Smooth muscle cell of the brain vasculature (primary cell): ENCODE measurements at regions not wholly inside any gene's neighbourhood (a gene's known extent, or its start where the extent isn't known, plus 50 kb on each side); places are given as distances from the start of the nearest gene placed in this dataset.

Source experiments
- DNase-seq: peaks from one replicate; pipeline ENCODE4 v3.0.0-alpha.2; 2012; ENCODE audit warnings: low read depth, low spot score

DNA sequence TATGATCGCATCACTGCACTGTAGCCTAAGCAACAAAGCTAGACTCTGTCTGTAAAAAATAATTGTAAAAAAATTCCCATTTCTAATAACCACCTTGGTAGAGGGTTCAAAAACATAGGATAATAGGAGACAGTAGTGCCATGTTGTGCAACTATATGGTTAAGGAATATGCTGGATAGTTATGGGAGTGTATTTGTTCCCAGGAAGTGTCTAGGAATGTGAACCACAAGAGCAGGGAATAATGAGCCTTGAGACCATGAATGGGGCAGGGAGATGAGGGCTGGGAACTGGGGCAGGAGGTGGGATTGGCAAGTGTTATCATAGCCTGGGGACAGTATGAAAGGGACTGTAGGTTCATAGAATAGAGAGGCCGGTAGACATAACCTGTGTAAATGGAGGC is 50.4 kb downstream of the RUSC2 start:
- DNase-seq, result no peak

DNA sequence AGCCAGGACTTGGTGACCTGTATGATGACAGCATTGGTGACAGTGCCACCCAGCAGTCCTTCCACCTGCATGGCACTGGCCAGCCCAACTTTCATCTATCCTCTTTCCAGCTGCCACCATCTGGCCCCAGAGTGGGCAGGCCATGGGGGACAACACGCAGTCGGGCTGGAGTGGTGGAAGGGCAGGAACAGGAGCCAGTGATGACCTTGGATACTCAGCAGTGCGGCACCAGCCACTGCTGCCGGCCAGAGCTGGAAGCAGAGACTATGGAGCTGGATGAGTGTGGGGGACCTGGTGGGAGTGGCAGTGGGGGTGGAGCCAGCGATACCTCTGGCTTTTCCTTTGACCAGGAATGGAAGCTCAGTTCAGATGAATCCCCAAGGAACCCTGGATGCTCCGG is 56.9 kb downstream of the RUSC2 start:
- DNase-seq, result no peak

GRCh38 chr9:35547889-35548418 is 57.1 kb upstream of the TESK1 start:
- DNase-seq, result no peak

DNA sequence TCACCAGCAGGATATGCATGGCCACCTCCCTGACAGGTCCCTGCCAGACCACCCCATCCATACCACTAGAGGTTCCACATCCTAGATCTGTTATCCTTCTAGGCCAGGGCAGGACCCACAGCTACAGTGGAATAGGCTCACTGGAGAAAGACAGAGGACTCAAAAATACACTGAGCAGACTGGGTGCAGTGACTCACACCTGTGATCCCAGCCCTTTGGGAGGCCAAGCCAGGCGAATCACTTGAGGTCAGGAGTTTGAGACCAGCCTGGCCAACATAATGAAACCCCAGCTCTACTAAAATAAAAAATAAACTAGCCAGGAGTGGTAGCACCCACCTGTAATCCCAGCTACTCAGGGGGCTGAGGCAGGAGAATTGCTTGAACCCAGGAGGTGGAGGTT is 56.5 kb upstream of the TESK1 start:
- DNase-seq, result no peak

- no peak for DNase-seq
Observed at GRCh38 chr9:35549441-35549840, 55.6 kb upstream of the TESK1 start.

GRCh38 chr9:35552376-35552775 is 52.7 kb upstream of the TESK1 start:
- DNase-seq, result no peak

DNA sequence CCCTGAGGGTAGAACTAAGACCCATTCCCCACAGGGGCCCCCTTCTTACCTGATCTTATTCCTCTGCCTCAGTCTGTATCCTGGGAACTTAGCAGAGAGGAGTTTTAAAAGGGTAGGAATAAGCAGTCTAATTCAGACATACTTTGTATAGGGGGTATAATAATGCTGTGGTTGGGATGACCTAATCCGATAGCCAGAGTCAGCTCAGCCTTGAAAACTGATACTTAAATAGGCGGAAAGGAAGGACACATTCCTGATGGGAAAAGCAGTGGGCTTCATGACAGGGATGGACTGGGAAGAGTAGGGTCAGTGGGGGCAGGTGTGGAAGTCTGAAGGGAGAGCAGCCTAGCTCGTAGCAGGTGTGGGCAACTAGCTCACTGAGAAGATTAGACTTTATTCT is 52.2 kb upstream of the TESK1 start:
- DNase-seq, result no peak

- DNase-seq, result peak; percentile 58
Observed at GRCh38 chr9:35553670-35554543, 51.2 kb upstream of the TESK1 start.

- no peak for DNase-seq
Observed at GRCh38 chr9:35555246-35555701, 49.8 kb upstream of the TESK1 start.
